KMS-11 (cell line): ENCODE measurements at regions not wholly inside any gene's neighbourhood (a gene's known extent, or its start where the extent isn't known, plus 50 kb on each side); places are given as distances from the start of the nearest gene placed in this dataset.

Source experiments
- H2AFZ ChIP-seq: fragments of 200-600 bp; sonication (generic); 2 replicates; pipeline ENCODE4 v1.6.1; 2016; ENCODE audit warnings: antibody characterized with exemption, mixed run types, low read depth
- H3K27ac ChIP-seq: fragments of 200-600 bp; sonication (generic); 2 replicates; pipeline ENCODE4 v1.6.1; 2016; ENCODE audit warnings: mild to moderate bottlenecking, mixed run types
- H3K27me3 ChIP-seq: fragments of 200-600 bp; sonication (generic); 2 replicates; pipeline ENCODE4 v1.6.1; 2017; ENCODE audit warnings: mild to moderate bottlenecking, low read depth, mixed run types, moderate library complexity; ENCODE audit not compliant: insufficient read depth
- H3K36me3 ChIP-seq: fragments of 200-600 bp; sonication (generic); 2 replicates; pipeline ENCODE4 v1.6.1; 2017; ENCODE audit warnings: mild to moderate bottlenecking, mixed run types; ENCODE audit not compliant: insufficient read depth
- H3K4me1 ChIP-seq: fragments of 200-600 bp; sonication (generic); 2 replicates; pipeline ENCODE4 v1.6.1; 2016; ENCODE audit warnings: mild to moderate bottlenecking, low read depth, mixed run types; ENCODE audit not compliant: poor library complexity, severe bottlenecking
- H3K4me2 ChIP-seq: fragments of 200-600 bp; sonication (generic); 2 replicates; pipeline ENCODE4 v1.7.0; 2016; ENCODE audit warnings: mild to moderate bottlenecking, mixed run types
- H3K4me3 ChIP-seq: fragments of 200-600 bp; sonication (generic); IDR thresholded peaks from 2 replicates; pipeline ENCODE4 v1.6.1; 2017; ENCODE audit warnings: low read depth, low read length, mixed read lengths; ENCODE audit not compliant: insufficient read depth
- H3K79me2 ChIP-seq: fragments of 200-600 bp; sonication (generic); 2 replicates; pipeline ENCODE4 v1.6.1; 2016; ENCODE audit warnings: low read depth, mixed run types; ENCODE audit not compliant: insufficient read depth
- H3K9ac ChIP-seq: fragments of 200-600 bp; sonication (generic); 2 replicates; pipeline ENCODE4 v1.6.1; 2016; ENCODE audit warnings: mild to moderate bottlenecking, mixed run types
- H4K20me1 ChIP-seq: fragments of 200-600 bp; sonication (generic); 2 replicates; pipeline ENCODE4 v1.6.1; 2016; ENCODE audit warnings: mild to moderate bottlenecking, mixed run types; ENCODE audit not compliant: insufficient read depth
- CTCF ChIP-seq: fragments of 200-600 bp; sonication (generic); conservative IDR thresholded peaks from 2 replicates; pipeline ENCODE4 v1.6.1; 2017; ENCODE audit warnings: low read depth, mild to moderate bottlenecking, antibody characterized with exemption, low read length, moderate library complexity, mixed read lengths

- TF ChIP-seq CTCF = no peak
- Histone ChIP-seq H4K20me1 (no peaks in the 10 kb centered on the region), H3K79me2 (no peaks in the 10 kb centered on the region), H3K4me2 (no peak overlapping the region), H3K9ac (no peak overlapping the region), H3K36me3 (no peaks in the 10 kb centered on the region), H2AFZ (no peak overlapping the region), H3K27ac (no peak overlapping the region), H3K4me1 (no peaks in the 10 kb centered on the region), H3K4me3 (no peak overlapping the region), H3K27me3 (no peaks in the 10 kb centered on the region)
These were observed 127.6 kb downstream of the WDR11 start for GRCh38 chr10:120978589-120979252.

GRCh38 chr10:120979435-120980278 is 128.5 kb downstream of the WDR11 start:
- no peak overlapping the region for H3K4me2 ChIP-seq
- H3K4me1 ChIP-seq = no peaks in the 10 kb centered on the region
- H4K20me1 ChIP-seq = no peaks in the 10 kb centered on the region
- no peaks in the 10 kb centered on the region for H3K79me2 ChIP-seq
- H3K9ac ChIP-seq = no peak overlapping the region
- no peaks in the 10 kb centered on the region for H3K27me3 ChIP-seq
- H3K4me3 ChIP-seq = no peak overlapping the region
- H3K27ac ChIP-seq = no peak overlapping the region
- no peak for TF ChIP-seq CTCF
- H3K36me3 ChIP-seq = no peaks in the 10 kb centered on the region
- no peak overlapping the region for H2AFZ ChIP-seq

- Histone ChIP-seq H3K4me2 (no peak overlapping the region), H3K4me3 (no peak overlapping the region)
- TF ChIP-seq CTCF = no peak
These were observed 129.4 kb downstream of the WDR11 start for GRCh38 chr10:120980279-120981255.

GRCh38 chr10:120981601-120982391 is 130.6 kb downstream of the WDR11 start:
- H3K27ac ChIP-seq = no peak overlapping the region
- TF ChIP-seq CTCF = no peak
- no peak overlapping the region for H3K9ac ChIP-seq
- no peaks in the 10 kb centered on the region for H3K79me2 ChIP-seq
- H3K27me3 ChIP-seq = no peaks in the 10 kb centered on the region
- H3K4me1 ChIP-seq = no peaks in the 10 kb centered on the region
- H4K20me1 ChIP-seq = no peaks in the 10 kb centered on the region
- no peak overlapping the region for H3K4me2 ChIP-seq
- no peak overlapping the region for H2AFZ ChIP-seq
- no peak overlapping the region for H3K4me3 ChIP-seq
- no peaks in the 10 kb centered on the region for H3K36me3 ChIP-seq

More at GRCh38 chr10:120980279-120981255, 129.4 kb downstream of the WDR11 start:
- Histone ChIP-seq H3K4me1 (no peaks in the 10 kb centered on the region), H3K79me2 (no peaks in the 10 kb centered on the region), H2AFZ (no peak overlapping the region), H3K27me3 (no peaks in the 10 kb centered on the region), H3K27ac (no peak overlapping the region), H4K20me1 (no peaks in the 10 kb centered on the region), H3K36me3 (no peaks in the 10 kb centered on the region), H3K9ac (no peak overlapping the region)
